HG02981 (cell line): ENCODE measurements at regions not wholly inside any gene's neighbourhood (a gene's known extent, or its start where the extent isn't known, plus 50 kb on each side); places are given as distances from the start of the nearest gene placed in this dataset.
"Not testable (repeated sequence)": the region's sequence is repeated elsewhere in the genome, so short reads cannot be mapped to it uniquely, and the experiment has no call there.

Experiments
- ATAC-seq: cut with Tn5 transposase; IDR thresholded peaks from one replicate; pipeline ENCODE4 v1.9.1; 2021; ENCODE audit warnings: mild to moderate bottlenecking, moderate library complexity; ENCODE audit not compliant: unreplicated experiment

- no peak for ATAC-seq
These were observed 154.1 kb downstream of the SH3BP4 start for GRCh38 chr2:235105821-235106359.

GRCh38 chr2:235106874-235107639, 155.2 kb downstream of the SH3BP4 start:
- ATAC-seq = no peak

- ATAC-seq = no peak
These were observed 155.8 kb downstream of the SH3BP4 start for GRCh38 chr2:235107640-235107951.

- not testable (repeated sequence) for ATAC-seq
These were observed 157.7 kb downstream of the SH3BP4 start for GRCh38 chr2:235109561-235109960.

DNA sequence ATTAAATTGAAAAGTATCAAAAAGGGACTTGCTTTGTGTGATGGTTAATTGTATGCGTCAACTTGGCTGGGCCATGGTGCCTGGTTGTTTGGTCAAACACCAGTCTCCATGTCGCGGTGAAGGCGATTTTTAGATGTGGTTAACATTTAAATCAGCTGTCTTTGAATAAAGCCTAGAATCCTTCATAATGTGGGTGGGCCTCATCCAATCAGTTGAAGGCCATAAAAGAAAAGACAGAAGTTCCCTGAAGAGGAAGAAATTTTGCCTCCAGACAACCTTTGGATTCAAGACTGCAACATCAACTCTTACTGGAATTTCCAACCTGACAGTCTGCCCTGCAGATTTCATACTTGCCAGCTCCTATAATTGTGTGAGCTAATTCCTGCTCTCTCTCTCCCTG, 160.5 kb downstream of the SH3BP4 start:
- ATAC-seq = no peak

- ATAC-seq = no peak
These were observed 162.0 kb downstream of the SH3BP4 start for GRCh38 chr2:235113854-235114253.

DNA sequence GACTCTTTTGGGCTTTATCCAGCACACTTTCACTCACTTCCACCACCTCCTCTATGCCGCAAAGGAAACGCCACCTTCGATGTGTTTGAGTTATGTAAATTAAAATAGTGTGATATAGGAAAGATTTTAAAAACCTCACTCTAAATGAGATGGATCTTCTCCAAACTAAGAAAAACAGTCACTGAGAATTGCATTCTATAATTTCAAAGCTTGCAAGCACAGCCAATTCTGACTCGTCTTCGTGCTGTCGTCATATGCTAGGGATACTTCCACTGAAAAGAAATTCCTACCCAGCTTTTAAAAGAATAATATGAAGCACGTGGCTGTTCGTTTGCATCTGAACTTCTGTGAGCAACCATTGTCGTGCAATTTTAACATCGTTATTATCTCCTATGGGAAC, 162.5 kb downstream of the SH3BP4 start:
- ATAC-seq = no peak

DNA sequence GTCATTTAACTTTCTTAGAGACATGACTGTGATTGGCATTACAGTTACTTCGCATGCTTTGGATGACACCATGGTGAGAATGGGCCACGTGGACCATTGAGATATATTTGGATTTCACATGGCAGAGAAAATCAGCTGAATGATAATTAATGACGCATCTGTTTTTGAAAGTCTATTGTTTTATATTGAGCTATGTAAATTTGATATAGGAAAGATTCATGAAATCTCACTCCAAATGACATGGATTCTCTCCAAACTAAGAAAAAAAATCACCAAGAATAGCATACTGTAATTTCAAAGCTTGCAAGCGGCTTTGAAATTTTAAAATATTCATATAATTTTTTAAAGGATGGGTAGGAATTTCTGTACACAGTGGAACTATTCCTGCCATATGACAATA, 163.7 kb downstream of the SH3BP4 start:
- no peak for ATAC-seq

DNA sequence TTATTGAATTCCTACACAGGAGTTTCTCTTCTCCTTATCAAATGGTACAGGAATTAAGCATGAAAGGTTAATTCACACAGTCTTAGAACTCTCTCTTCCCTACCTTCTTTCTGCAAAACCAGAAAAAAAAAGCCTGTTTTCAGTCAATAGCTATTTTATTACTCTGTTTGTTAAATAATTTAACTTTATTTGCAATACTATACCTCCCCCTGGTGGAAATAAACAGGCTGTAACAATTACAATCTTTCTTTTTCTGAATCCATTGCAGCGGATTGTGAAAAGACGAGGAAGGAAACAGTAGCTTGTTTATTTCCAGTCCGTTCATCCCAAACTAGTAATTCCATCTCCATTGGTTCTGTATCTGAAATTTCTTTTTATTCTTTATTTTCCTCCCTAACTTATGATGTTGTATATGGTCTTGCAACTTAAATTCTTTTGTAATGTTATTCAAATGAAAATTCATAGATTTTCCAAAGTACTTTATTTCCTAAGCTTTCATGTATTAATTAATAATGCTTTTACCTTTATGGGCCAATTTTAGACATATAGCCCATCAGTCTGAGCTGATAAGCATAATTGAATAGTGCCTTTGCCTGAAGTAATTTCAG, 165.2 kb downstream of the SH3BP4 start:
- no peak for ATAC-seq

GRCh38 chr2:235126768-235127167, 175.0 kb downstream of the SH3BP4 start:
- no peak for ATAC-seq

DNA sequence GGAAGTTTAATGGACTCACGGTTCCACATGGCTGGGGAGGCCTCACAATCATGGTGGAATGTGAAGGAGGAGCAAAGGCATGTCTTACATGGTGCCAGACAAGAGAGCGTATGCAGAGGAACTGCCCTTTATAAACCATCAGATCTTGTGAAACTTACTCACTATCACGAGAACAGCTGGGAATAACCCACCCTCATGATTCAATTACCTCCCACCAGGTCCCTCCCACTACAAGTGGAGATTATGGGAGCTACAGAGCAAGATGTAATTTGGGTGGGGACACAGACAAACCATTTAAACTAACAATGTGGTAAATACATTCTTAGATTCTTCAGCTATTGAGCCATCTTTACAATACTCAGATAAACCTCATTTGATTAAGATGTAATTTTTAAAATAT, 176.1 kb downstream of the SH3BP4 start:
- ATAC-seq = no peak

GRCh38 chr2:235129850-235130249, 178.0 kb downstream of the SH3BP4 start:
- no peak for ATAC-seq

DNA sequence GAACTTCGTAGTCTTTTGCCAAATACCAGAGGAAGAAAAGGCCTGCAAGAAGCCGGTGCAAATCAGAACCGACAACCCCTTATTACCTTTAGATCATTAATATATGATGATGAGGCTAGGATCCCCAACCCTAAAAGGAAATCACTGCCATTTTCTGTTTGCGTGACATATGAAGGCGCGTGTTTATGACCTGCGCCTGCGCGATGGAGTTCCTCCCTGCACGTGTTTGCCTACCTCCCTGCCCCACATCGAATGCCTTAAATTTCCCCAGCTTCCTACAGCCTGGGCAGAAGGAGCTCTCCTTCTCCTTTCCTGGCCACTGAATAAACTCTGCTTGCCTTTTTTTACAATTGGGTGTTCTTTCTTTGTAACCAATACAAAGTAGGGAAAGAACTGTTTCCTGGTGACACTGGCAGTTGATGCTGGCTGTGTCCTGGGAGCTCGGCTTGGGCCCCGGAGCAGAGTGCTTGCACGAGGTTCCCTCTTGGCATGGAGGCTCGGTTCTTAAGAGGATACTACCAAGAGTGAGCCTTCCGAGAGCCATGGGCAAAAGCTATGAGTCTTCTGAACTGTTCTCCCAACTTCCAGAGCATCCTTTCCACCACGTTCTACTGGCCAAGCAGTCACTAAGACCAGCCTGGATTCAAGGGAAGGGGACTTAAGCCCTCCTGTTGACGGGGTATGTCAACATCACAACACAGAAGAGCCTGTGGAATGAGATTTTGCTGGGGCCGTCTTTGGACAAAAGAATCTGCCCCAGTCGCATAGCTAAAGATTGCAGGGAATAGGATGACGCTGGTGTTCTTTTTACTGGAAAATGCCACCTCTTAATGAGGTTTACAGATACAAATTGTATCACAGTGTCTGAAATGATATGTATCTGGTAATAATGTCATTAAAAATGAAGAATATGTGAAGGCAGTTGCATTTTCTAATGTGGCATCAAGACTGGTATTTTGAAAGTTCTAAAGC, 179.8 kb downstream of the SH3BP4 start:
- no peak for ATAC-seq

GRCh38 chr2:235132651-235133050, 180.8 kb downstream of the SH3BP4 start:
- ATAC-seq = no peak

DNA sequence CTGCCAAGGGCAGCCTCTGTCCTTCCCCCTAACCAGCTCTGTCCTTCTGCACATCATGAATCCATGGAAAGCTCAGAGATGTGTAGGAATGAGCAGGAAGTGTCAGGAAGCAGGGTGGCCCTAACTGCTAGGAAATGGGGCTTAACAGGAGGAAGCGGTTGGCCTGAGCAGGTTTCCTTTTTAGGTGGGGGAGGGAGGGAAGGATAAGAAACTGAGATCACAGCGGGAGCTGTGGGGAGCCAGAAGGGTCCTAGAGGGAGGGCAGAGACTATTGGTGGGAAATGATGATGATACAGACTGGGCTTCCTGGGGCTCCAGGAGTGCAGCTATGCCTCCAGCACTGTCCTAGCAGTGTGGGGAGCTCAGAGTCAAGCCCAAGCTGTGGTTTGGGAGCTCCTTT, 182.0 kb downstream of the SH3BP4 start:
- no peak for ATAC-seq

- ATAC-seq = no peak
These were observed 182.6 kb downstream of the SH3BP4 start for GRCh38 chr2:235134420-235134819.

- ATAC-seq = no peak
These were observed 183.6 kb downstream of the SH3BP4 start for GRCh38 chr2:235135195-235135965.

DNA sequence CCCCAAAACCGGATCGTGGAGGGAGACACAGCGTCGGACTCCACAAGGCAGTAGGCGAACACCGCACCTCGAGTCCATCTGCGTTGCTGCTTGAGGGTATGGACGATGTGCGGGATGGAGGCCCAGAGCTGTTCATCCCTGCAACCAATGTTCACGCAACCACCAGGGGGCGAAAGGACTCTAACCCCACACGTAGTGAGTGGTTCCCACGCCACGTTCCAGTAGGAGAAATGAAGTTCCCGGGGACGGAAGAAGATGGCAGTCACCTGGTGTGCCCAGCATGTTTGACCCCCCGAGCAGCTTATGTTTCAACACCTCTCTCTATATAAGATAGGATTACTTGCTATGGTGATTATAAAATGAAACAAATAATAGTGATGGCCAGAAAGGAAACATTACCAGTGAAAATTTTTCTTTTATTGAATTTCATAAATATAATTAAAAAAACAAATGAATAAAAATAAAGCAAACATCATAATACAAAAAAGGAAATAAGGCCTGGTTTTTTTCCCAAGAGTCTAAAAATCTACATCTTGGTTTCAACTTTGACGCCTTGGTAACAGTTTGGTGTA, 184.3 kb downstream of the SH3BP4 start:
- no peak for ATAC-seq

GRCh38 chr2:235138339-235138738, 186.5 kb downstream of the SH3BP4 start:
- ATAC-seq = no peak
